ENCODE measurements at regions not wholly inside any gene's neighbourhood (a gene's known extent, or its start where the extent isn't known, plus 50 kb on each side); places are given as distances from the start of the nearest gene placed in this dataset.
A peak's percentile ranks its signal among the peaks of the same experiment; 100 is the strongest.

DNA sequence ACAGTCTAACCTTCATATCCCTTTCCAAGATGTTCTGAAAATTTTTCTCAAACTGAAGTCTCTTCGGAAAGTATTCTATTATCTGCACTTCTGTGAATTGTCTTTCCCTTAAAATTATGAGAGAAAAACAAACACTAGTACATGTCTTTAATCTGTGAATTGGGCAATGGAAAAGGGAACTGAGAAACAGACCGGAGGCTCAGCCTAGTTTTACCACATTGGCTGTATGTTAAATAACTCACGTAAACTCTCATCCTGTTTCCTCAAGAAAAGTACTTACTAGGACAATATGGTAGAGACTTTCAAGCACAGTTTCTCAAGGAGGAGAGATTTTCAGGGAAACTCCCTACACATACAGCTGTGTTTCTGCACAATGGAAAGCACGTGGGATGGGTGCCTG, 982.2 kb upstream of the SEMA6D start:
- DNase-seq = no peak

- no peak for DNase-seq
These were observed 966.0 kb upstream of the SEMA6D start for GRCh38 chr15:46751303-46751702.

- DNase-seq = no peak
These were observed 963.4 kb upstream of the SEMA6D start for GRCh38 chr15:46753946-46754345.

- DNase-seq = no peak
These were observed 954.2 kb upstream of the SEMA6D start for GRCh38 chr15:46763091-46763490.

DNA sequence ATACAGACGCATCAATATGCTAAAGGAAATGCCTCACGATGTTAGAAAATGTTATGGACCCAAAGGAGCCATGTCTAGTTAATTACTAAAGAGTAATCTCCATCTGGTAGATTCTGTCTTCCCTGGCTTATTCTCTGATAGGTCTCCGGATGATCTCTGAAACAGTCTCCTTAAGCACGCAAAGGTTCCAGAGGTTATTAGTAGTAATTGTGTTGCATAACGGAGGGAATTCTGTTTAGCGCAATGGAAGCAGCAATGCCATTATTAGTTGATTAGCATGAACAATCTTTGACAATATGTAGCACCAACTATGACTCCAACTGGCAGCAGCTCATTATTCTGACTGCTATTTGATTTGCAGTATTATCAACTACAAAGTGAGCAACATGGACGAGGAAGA, 952.5 kb upstream of the SEMA6D start:
- DNase-seq = no peak

DNA sequence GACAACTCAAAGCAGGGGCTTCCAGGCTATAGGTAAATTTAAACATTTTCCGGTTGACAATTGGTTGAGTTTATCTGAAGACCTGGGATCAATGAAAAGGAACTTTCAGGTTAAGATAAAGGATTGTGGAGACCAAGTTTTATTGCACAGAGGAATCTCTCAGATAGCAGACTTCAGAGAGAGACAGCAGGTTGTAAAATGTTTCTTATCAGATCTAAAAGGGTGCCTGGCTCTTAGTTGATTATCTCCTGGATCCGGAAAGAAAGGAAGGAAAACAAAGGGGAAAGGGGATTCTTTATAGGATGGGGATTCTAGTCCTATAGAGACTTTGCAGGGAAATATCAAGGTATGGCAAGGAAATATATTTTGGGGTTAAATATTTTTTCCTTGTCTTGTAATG, 951.3 kb upstream of the SEMA6D start:
- DNase-seq = no peak

DNA sequence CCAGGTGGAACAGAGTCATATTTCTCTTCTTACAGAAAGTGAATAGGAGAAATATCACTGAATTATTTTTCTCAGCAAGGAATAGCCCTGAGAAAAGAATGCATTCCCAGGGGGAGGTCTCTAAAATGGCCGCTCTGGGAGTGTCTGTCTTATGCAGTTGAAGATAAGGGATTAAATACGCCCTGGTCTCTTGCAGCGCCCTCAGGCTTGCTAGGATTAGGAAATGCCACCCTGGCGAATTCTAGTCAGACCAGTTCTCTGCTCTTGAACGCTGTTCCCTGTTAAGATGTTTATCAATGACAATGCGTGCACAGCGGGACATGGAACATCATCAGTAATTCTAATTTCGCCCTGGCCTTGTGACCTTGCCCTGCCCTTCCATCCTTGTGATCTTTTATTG, 949.0 kb upstream of the SEMA6D start:
- DNase-seq = no peak

GRCh38 chr15:46773016-46773415, 944.3 kb upstream of the SEMA6D start:
- no peak for DNase-seq

GRCh38 chr15:46778876-46779275, 938.4 kb upstream of the SEMA6D start:
- no peak for DNase-seq

- DNase-seq = no peak
These were observed 930.6 kb upstream of the SEMA6D start for GRCh38 chr15:46786590-46787285.

DNA sequence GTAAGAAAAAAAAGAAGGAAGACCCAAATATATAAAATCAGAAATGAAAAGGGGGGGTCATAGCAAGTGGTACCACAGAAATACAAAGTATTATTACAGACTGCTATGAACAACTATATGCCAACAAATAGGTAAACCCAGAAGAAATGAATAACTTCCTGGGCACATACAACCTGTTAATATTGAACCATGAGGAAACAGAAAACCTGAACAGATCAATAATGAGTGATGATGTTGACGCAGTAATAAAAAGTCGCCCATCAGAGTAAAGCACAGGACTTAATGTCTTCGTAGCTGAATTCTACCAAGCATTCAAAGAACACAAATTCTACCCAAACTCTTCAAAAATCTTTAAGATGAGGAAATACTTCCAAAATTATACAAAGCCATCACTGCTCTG, 921.6 kb upstream of the SEMA6D start:
- DNase-seq = no peak

DNA sequence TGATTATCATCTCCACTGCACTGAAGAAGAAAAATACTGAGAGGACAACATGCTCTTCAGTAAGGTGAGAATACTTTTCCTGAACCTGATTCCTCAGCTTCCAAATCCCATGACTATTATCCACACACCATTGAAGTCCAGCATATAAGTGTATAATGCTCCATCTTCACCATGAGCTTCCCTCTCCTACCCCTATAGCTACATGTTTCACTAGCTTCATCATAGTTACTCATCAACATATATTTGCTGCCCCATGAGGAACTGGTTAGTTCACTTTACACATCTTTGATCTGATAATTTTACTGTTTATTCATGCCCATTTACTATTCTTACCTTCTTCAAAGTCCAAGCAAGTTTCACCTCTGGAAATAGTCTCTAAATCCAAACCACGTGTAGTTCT, 908.5 kb upstream of the SEMA6D start:
- no peak for DNase-seq

GRCh38 chr15:46815240-46815639, 902.1 kb upstream of the SEMA6D start:
- DNase-seq = no peak

- peak; percentile 4 for DNase-seq
These were observed 901.5 kb upstream of the SEMA6D start for GRCh38 chr15:46815765-46816164.

GRCh38 chr15:46848704-46849103, 868.6 kb upstream of the SEMA6D start:
- DNase-seq = no peak

- DNase-seq = no peak
These were observed 863.7 kb upstream of the SEMA6D start for GRCh38 chr15:46853600-46853999.

DNA sequence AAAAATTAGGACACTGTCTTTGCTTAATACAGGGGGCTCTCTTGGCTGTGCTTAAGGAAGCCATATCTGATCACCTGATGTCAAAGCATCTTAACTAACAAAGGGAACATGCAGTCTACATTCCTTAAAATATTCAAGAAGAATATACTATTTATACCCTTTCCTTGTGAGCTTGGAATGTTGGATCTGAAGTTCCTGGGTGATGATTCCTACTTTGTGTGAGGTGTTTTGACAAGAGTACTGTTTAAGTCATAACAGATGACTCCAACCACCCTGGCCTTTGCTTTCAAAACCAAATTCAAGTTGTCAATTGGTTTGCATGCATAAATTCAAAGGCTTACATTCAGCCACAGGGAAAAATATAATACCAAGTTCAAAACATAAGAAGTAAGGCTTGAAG, 862.7 kb upstream of the SEMA6D start:
- no peak for DNase-seq

GRCh38 chr15:46855388-46855787, 861.9 kb upstream of the SEMA6D start:
- no peak for DNase-seq

DNA sequence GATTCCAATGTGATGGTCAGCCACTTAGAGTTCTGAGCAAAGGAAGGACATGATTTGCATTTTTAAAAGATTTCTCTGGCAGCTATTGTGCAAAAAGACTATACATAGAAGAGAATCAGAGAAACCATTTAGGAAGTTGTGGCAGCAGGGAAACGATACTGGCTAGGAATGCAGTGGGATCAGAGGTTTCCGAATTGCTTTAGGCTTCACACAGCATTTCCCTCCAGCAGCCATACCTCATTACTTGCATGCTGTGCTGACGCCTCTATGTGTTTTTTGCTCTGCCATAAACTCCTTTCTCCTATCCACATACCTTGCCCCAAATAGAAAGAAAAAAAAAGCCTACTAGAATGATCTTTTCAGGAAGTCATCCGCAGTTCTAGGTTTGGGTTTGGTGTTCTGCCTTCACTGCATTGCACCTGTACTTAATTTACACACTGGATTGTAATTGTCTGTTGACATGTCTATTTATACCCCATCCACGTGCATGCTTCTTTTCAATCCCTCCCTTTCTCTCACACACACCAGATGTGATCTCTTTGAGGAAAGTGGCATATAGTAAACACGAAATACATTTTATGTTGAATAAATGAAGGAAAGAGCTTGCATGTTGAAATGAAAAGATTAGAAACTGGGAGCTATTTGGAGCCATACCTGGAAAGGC, 860.3 kb upstream of the SEMA6D start:
- DNase-seq = peak; percentile 47

DNA sequence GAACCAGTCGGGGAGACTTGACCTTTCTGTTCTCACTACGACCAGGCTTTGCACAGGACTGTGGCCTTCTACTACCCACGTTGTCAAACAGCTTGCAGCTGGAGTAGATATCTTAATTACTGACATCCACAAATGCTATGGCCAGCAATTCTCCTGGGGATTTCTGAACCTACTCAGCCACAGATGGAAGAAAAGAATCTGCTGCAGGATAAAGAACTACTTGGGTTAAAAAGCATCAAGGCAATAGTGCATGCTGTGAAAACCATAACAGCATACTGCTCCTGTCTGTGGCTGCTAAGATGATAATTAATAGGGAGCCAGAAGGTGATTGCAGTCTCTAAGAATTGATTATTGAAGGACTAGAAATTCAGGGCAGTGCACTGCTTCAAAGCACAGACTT, 859.2 kb upstream of the SEMA6D start:
- DNase-seq = peak; percentile 57

DNA sequence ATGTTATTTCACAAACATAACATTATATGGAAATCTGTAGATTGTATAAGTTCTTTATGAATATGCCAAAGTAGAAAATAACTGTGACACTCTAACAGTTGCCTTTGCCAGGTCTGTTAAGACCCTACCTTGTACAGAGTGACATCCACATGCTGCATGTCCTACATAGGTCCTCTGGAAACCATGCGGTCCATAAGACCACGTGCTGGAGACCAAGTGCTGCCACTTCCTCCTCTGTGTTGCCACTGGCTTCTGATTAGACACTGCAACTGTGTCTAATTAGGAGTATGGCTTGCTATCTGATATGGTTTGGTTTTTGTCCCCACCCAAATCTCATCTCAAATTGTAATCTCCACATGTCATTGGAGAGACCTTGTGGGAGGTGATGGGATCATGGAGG, 855.5 kb upstream of the SEMA6D start:
- DNase-seq = no peak

DNA sequence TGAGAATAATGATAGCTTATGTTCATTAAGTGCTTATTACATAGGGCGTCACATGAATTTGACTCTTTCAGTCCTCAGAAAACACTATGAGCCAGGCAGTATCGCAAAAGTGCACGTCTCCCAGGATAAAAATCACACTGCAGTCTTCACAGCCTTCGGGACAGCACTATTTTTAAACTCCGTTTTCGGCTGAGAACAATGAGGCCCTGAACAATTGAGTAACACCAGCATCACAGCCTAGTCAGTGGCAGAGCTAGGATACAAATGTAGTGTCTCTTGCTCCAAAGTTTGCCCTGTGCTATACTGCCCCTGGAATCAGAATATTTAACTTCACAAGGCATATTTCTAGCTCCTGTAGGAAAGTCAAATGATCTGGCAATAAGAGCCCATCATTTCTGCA, 852.1 kb upstream of the SEMA6D start:
- DNase-seq = no peak

GRCh38 chr15:46872286-46872980, 844.9 kb upstream of the SEMA6D start:
- DNase-seq = no peak

DNA sequence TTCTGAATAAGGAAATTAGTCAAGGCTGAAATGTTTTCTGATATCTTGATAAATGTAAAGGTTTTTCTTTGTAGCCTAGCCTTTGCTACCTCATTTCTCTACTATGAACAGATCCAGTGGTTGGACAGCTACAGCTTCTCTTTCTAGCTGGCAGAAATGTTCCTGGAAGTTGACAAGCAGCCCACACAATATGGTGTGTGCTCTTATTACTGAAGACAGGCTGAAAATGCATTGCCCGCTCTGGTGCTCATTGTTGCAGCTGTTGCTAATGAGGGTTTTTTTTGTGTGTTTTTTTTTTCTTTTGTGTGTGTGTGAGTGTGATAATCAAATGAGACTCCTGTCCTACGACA, 844.3 kb upstream of the SEMA6D start:
- DNase-seq = no peak
